Lung (tissue), 11 donors: ENCODE measurements at regions not wholly inside any gene's neighbourhood (a gene's known extent, or its start where the extent isn't known, plus 50 kb on each side); places are given as distances from the start of the nearest gene placed in this dataset.

Experiments used
- ATAC-seq: fragments of 200-7000 bp; cut with Tn5 transposase; one replicate; pipeline ENCODE4 v1.9.1; 2020; ENCODE audit warnings: moderate number of reproducible peaks; ENCODE audit not compliant: insufficient read depth, low FRiP score
- DNase-seq, 3 donors: peaks; one replicate each; pipeline ENCODE4 v3.0.0-alpha.2; 2013 to 2017
- H3K27ac ChIP-seq, 2 donors: one replicate each; pipeline ENCODE4 v1.5.1; 2013; ENCODE audit warnings: mild to moderate bottlenecking in 2 of 2, moderate library complexity in 2 of 2, control low read depth in 1 of 2, inconsistent platforms in 1 of 2, low read depth in 1 of 2, low read length in 1 of 2
- H3K27me3 ChIP-seq, 3 donors: one replicate each; pipeline ENCODE4 v1.5.1; 2013; ENCODE audit warnings: low read length in 2 of 3; ENCODE audit not compliant: control insufficient read depth in 3 of 3, insufficient read depth in 3 of 3
- H3K36me3 ChIP-seq, 4 donors: one replicate each; pipeline ENCODE4 v1.5.1; 2013; ENCODE audit warnings: low read length in 4 of 4, mild to moderate bottlenecking in 1 of 4, moderate library complexity in 1 of 4; ENCODE audit not compliant: control insufficient read depth in 4 of 4, insufficient read depth in 4 of 4
- H3K4me1 ChIP-seq, 5 donors: one replicate each; pipeline ENCODE4 v1.5.1; 2013; ENCODE audit warnings: low read length in 5 of 5, mild to moderate bottlenecking in 2 of 5, moderate library complexity in 1 of 5; ENCODE audit not compliant: control insufficient read depth in 5 of 5, insufficient read depth in 5 of 5
- H3K4me3 ChIP-seq: one replicate; pipeline ENCODE4 v1.5.1; 2013; ENCODE audit warnings: mild to moderate bottlenecking, control low read depth, moderate library complexity
- H3K9ac ChIP-seq, 2 donors: one replicate each; pipeline ENCODE4 v1.5.1; 2013; ENCODE audit warnings: low read length in 2 of 2, control low read depth in 1 of 2; ENCODE audit not compliant: insufficient read depth in 1 of 2
- H3K9me3 ChIP-seq, 4 donors: one replicate each; pipeline ENCODE4 v1.5.1; 2013; ENCODE audit warnings: low read length in 3 of 4, mild to moderate bottlenecking in 1 of 4, moderate library complexity in 1 of 4; ENCODE audit not compliant: control insufficient read depth in 4 of 4, insufficient read depth in 3 of 4
- WGBS, 2 donors: extraction: QIAGEN DNeasy Blood & Tissue Kit; methylation state at CpG; one replicate each; pipeline ENCODE4 v1.1.7; 2013; 5-methylcytosine and 5-hydroxymethylcytosine counted together
- TF ChIP-seq, protein P1 (sequence below): IDR thresholded peaks from 2 replicates; pipeline ENCODE4 v1.5.1; 2012; ENCODE audit warnings: mild to moderate bottlenecking; ENCODE audit errors: control extremely low read depth, extremely low read depth
- donor health status: control.
- donor health status: control.
- donor health status: Bipolar disorder and iron deficiency.
- donor health status: healthy.
- donor health status: DM: yes; HTN: yes; CAD: no.

DNA sequence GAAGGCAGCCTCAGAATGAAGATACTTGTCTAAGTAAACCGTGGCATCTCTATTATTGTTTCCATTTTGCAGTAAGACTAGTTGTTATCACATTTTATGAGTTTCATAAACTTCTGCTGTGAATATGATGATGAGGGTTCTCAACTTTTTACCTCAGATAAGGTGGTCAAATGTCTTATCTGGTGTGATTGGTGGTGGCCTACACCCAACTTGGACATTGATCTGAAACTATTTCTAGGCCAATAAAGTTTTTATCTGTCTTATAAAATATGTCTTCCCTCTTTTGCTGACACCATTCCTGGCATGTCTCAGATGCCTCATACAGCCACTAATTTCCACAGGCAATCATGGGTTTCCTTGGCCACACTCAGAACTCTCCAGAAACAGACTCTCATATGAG, 480.3 kb upstream of the NR3C2 start:
- TF ChIP-seq, protein P1, sequence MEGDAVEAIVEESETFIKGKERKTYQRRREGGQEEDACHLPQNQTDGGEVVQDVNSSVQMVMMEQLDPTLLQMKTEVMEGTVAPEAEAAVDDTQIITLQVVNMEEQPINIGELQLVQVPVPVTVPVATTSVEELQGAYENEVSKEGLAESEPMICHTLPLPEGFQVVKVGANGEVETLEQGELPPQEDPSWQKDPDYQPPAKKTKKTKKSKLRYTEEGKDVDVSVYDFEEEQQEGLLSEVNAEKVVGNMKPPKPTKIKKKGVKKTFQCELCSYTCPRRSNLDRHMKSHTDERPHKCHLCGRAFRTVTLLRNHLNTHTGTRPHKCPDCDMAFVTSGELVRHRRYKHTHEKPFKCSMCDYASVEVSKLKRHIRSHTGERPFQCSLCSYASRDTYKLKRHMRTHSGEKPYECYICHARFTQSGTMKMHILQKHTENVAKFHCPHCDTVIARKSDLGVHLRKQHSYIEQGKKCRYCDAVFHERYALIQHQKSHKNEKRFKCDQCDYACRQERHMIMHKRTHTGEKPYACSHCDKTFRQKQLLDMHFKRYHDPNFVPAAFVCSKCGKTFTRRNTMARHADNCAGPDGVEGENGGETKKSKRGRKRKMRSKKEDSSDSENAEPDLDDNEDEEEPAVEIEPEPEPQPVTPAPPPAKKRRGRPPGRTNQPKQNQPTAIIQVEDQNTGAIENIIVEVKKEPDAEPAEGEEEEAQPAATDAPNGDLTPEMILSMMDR: no peak
- peaks cover 0 to 1% (median 0%) of the 10 kb centered on the region in 4 donors for H3K9me3 ChIP-seq
- H3K27ac ChIP-seq: no peak overlapping the region
- 85 to 88% methylated on average over 1 of the region's 1 CpG for WGBS, 2 donors
- DNase-seq (no peak), ATAC-seq (no peak)
- H3K4me3 ChIP-seq: no peak overlapping the region
- no peaks in the 10 kb centered on the region for H3K36me3 ChIP-seq
- H3K9ac ChIP-seq: no peak overlapping the region
- H3K4me1 ChIP-seq: peaks cover 0 to 7% (median 0%) of the 10 kb centered on the region in 5 donors
- no peaks in the 10 kb centered on the region for H3K27me3 ChIP-seq

DNA sequence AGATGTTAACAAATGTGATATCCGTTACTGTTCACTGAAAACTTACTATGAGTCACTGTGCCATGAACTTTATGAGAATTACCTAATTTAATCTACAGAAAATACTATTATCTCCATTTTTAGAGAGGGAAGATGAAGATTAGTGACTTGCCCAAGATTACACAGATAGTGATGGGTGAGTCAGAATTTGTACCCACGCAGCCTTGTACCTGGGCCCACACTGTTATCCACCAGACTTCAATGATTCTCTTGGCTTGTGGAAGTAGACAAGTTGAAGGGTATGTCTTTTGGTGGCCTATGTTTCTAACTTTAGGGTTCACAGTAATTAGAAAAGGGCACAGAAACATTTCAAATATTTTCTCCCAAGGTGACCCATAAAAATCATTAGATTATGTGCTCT, 472.5 kb upstream of the NR3C2 start:
- H3K27ac ChIP-seq: no peak overlapping the region
- peaks cover 0 to 3% (median 0%) of the 10 kb centered on the region in 4 donors for H3K9me3 ChIP-seq
- H3K27me3 ChIP-seq: no peaks in the 10 kb centered on the region
- H3K4me3 ChIP-seq: no peak overlapping the region
- no peak overlapping the region for H3K9ac ChIP-seq
- no peaks in the 10 kb centered on the region for H3K36me3 ChIP-seq
- H3K4me1 ChIP-seq: no peaks in the 10 kb centered on the region
- whole genome bisulfite sequencing, 2 donors: 91 to 95% methylated on average over 2 of the region's 2 CpGs
- TF ChIP-seq, protein P1: no peak
- ATAC-seq (no peak), DNase-seq (no peak)

DNA sequence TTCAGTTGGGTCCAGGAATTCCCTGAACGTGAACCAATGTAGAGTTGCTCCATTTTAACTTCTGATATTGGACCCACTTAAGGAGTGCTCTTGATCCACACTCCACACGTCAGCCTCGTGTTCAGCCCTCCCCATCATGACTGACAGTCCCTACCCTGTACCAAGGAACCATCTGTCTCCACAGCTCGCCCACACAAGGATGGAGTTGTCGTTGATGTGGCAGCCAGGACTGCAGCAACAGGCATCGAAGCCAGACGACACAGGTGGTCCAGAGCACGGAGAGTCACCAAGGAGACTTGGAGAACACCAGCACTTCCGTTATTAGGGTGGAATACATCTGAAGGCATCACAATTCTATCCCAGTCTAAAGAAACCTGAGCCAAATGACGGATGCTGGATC, 472.1 kb upstream of the NR3C2 start:
- Histone ChIP-seq H3K27me3 (no peaks in the 10 kb centered on the region), H3K36me3 (no peaks in the 10 kb centered on the region), H3K27ac (no peak overlapping the region), H3K9ac (no peak overlapping the region), H3K4me3 (no peak overlapping the region), H3K4me1 (no peaks in the 10 kb centered on the region), H3K9me3 (peaks cover 0 to 3% (median 0%) of the 10 kb centered on the region in 4 donors)
- WGBS, 2 donors: 89 to 90% methylated on average over 10 of the region's 10 CpGs
- ATAC-seq: no peak
- TF ChIP-seq, protein P1: no peak
- no peak for DNase-seq

DNA sequence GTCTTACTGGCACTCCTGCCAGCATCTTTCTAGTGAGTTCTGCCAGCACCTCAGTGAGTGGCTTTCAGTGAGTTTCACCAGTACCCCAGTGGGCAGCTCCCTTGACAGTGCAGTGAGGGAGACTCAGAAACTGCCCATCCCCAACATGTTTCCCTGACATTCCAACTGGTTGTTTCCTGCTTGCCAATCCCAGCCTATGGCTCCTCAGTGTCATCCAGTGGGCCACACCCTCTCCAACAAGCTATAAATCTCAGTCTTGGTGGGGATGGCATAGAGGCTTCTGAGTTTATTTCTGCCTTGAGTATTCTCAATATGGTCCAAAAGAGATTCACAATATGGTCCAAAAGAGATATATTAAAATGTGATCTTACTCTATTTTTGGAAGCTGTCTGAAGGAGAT, 461.2 kb upstream of the NR3C2 start:
- Histone ChIP-seq H3K27me3 (no peaks in the 10 kb centered on the region), H3K27ac (no peak overlapping the region), H3K4me3 (no peak overlapping the region), H3K9me3 (no peaks in the 10 kb centered on the region), H3K36me3 (no peaks in the 10 kb centered on the region), H3K4me1 (no peaks in the 10 kb centered on the region), H3K9ac (no peak overlapping the region)
- no peak for DNase-seq
- ATAC-seq: no peak
- TF ChIP-seq, protein P1: no peak
